GM10266 (cell line): ENCODE measurements at regions not wholly inside any gene's neighbourhood (a gene's known extent, or its start where the extent isn't known, plus 50 kb on each side); places are given as distances from the start of the nearest gene placed in this dataset.

ENCODE experiments used
- DNase-seq: peaks from one replicate; pipeline ENCODE4 v3.0.0; 2012; ENCODE audit errors: extremely low spot score
- TF ChIP-seq, protein P1 (sequence below): IDR thresholded peaks from 2 replicates; pipeline ENCODE4 v1.5.1; 2012; ENCODE audit warnings: mild to moderate bottlenecking, low read depth; ENCODE audit not compliant: control insufficient read depth, insufficient read depth; ENCODE audit errors: missing control alignments

- TF ChIP-seq, protein P1, sequence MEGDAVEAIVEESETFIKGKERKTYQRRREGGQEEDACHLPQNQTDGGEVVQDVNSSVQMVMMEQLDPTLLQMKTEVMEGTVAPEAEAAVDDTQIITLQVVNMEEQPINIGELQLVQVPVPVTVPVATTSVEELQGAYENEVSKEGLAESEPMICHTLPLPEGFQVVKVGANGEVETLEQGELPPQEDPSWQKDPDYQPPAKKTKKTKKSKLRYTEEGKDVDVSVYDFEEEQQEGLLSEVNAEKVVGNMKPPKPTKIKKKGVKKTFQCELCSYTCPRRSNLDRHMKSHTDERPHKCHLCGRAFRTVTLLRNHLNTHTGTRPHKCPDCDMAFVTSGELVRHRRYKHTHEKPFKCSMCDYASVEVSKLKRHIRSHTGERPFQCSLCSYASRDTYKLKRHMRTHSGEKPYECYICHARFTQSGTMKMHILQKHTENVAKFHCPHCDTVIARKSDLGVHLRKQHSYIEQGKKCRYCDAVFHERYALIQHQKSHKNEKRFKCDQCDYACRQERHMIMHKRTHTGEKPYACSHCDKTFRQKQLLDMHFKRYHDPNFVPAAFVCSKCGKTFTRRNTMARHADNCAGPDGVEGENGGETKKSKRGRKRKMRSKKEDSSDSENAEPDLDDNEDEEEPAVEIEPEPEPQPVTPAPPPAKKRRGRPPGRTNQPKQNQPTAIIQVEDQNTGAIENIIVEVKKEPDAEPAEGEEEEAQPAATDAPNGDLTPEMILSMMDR: no peak
- DNase-seq: no peak
These were observed 529.5 kb downstream of the AGTPBP1 start for GRCh38 chr9:85212209-85212608.

- TF ChIP-seq, protein P1: no peak
- no peak for DNase-seq
These were observed 533.1 kb downstream of the AGTPBP1 start for GRCh38 chr9:85208666-85209065.

DNA sequence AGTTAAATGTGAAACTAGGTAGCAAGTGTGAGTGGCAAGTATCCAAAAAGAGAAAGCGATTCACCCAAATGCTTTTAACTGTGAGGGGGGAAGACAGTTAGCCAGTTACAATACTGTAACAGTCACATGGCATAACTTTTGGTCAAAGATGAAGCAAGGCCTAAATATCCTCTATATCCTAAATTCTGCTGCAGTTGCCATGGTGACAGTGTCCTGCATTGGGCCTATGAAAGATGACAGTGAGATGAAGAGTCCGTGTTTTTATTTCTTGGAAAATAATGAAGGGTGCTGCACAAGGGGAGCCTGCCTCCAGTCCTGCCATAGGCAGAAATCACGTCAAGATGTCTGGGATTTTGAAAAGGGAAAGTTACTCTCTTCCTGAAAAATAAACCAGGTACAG, 534.6 kb downstream of the NTRK2 start:
- DNase-seq: no peak
- TF ChIP-seq, protein P1: no peak

DNA sequence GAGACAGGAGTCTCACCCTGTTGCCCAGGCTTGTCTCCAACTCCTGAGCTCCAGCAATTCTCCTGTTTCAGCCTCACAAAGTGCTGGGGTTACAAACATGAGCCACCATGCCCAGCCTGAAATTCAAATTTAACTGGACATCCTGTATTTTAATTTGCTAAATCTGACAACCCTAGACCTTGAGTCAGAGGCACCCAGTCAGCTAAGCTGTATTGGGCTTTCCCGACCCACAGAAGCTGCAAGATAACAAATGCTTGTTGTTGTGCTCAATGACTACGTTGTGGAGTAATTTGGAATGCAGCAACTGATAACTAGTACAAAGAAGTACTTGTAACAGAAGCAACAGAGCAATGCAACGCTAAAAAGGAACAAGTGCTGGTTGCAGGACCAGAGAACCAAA, 533.1 kb downstream of the NTRK2 start:
- TF ChIP-seq, protein P1: no peak
- DNase-seq: no peak

DNA sequence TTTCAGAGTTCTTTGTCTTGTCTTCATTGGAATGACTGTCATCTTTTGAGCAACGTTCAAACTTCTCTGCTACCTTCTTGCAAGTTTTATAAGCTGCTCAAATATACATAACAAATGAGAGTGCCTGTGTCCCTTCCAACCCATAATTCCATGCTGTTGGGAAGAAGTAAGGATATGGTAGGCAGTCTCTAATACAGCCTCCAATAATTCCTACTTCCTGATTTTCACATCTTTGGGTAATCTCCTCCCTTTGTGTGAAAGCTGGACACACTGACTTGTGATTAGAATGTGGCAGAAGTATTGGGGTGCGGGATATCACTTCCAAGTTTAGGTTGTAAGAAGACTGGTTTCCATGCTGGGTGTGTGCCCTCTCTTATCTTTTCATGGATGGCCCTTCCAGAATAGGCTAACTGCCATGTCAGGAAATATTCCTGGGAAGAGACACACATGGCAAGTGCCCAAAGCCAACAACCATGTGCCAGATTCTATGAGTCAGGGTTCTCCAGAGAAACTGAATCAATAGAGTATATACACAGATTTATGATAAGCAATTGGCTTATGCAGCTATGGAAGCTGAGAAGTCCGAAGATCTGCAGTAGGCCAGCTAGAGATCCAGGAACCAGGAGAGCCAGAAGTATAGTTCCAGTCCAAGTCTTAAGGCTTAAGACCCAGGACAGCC, 531.3 kb downstream of the NTRK2 start:
- TF ChIP-seq, protein P1: no peak
- DNase-seq: no peak

GRCh38 chr9:85199866-85200495, 530.5 kb downstream of the NTRK2 start:
- TF ChIP-seq, protein P1: no peak
- DNase-seq: no peak

- no peak for DNase-seq
- TF ChIP-seq, protein P1: no peak
These were observed 523.2 kb downstream of the NTRK2 start for GRCh38 chr9:85192750-85193149.
